Naive B cell (primary cell): ENCODE measurements at regions not wholly inside any gene's neighbourhood (a gene's known extent, or its start where the extent isn't known, plus 50 kb on each side); places are given as distances from the start of the nearest gene placed in this dataset.

Experiments
- ATAC-seq, 2 donors: fragments of 150-1000 bp; cut with Tn5 transposase; 2 replicates each; pipeline ENCODE4 v1.10.0; 2021; ENCODE audit warnings: low read depth in 2 of 2, mild to moderate bottlenecking in 2 of 2, moderate library complexity in 2 of 2
- DNase-seq: peaks from one replicate; pipeline ENCODE4 v3.0.0; 2022
- H3K27ac Mint-ChIP-seq, 6 donors: one replicate each; pipeline ENCODE4 v1.8.0; 2020 to 2022; ENCODE audit warnings: mild to moderate bottlenecking in 6 of 6, mixed read lengths in 6 of 6, moderate library complexity in 5 of 6, inconsistent platforms in 2 of 6
- H3K27me3 Mint-ChIP-seq, 3 donors: one replicate each; pipeline ENCODE4 v1.8.0; 2021 to 2022; ENCODE audit warnings: mixed read lengths in 3 of 3, mild to moderate bottlenecking in 1 of 3
- H3K36me3 Mint-ChIP-seq, 2 donors: one replicate each; pipeline ENCODE4 v1.8.0; 2020 to 2022; ENCODE audit warnings: mixed read lengths in 2 of 2, inconsistent platforms in 1 of 2, mild to moderate bottlenecking in 1 of 2
- H3K4me1 Mint-ChIP-seq, 3 donors: one replicate each; pipeline ENCODE4 v1.8.0; 2020 to 2022; ENCODE audit warnings: mixed read lengths in 3 of 3, inconsistent platforms in 1 of 3, mild to moderate bottlenecking in 1 of 3, moderate library complexity in 1 of 3
- H3K4me3 Mint-ChIP-seq, 8 donors: one replicate each; pipeline ENCODE4 v1.8.0; 2020 to 2022; ENCODE audit warnings: mild to moderate bottlenecking in 8 of 8, mixed read lengths in 8 of 8, moderate library complexity in 8 of 8, inconsistent platforms in 2 of 8
- H3K9me3 Mint-ChIP-seq, 7 donors: one replicate each; pipeline ENCODE4 v1.8.0; 2020 to 2022; ENCODE audit warnings: mixed read lengths in 7 of 7, mild to moderate bottlenecking in 5 of 7, inconsistent platforms in 2 of 7, moderate library complexity in 1 of 7

- Mint-ChIP-seq H3K4me3 (peak overlapping the region in 1 of 8 donors; percentile 22), H3K9me3 (peaks cover 0 to 5% (median 1%) of the 10 kb centered on the region in 7 donors), H3K36me3 (peaks cover 0 to 10% of the 10 kb centered on the region in 2 donors), H3K27ac (peak overlapping the region in 1 of 6 donors; percentile 47), H3K4me1 (peaks cover 29 to 44% (median 40%) of the 10 kb centered on the region in 3 donors), H3K27me3 (no peaks in the 10 kb centered on the region)
- DNase-seq (no peak), ATAC-seq (no peak)
These were observed 156.7 kb downstream of the LPIN1 start for GRCh38 chr2:11903085-11903606.

GRCh38 chr2:11904029-11904428 is 157.6 kb downstream of the LPIN1 start:
- Mint-ChIP-seq H3K27me3 (no peaks in the 10 kb centered on the region), H3K4me3 (peak overlapping the region in 7 of 8 donors; percentile 1 to 77 (median 50)), H3K4me1 (peaks cover 29 to 44% (median 40%) of the 10 kb centered on the region in 3 donors), H3K9me3 (peaks cover 0 to 5% (median 0%) of the 10 kb centered on the region in 7 donors), H3K36me3 (peaks cover 0 to 10% of the 10 kb centered on the region in 2 donors), H3K27ac (peak overlapping the region; percentile 0 to 88 (median 25))
- peak; percentile 63 for DNase-seq
- ATAC-seq = peak; percentile 95 to 96

- ATAC-seq (no peak), DNase-seq (no peak)
- Mint-ChIP-seq H3K27ac (no peak overlapping the region), H3K4me1 (peaks cover 29 to 47% (median 44%) of the 10 kb centered on the region in 3 donors), H3K4me3 (no peak overlapping the region), H3K27me3 (no peaks in the 10 kb centered on the region), H3K36me3 (peaks cover 0 to 10% of the 10 kb centered on the region in 2 donors), H3K9me3 (peaks cover 0 to 5% (median 1%) of the 10 kb centered on the region in 7 donors)
These were observed 158.5 kb downstream of the LPIN1 start for GRCh38 chr2:11904941-11905340.

- peaks cover 0 to 5% (median 2%) of the 10 kb centered on the region in 7 donors for H3K9me3 Mint-ChIP-seq
- ATAC-seq (no peak), DNase-seq (no peak)
- peak overlapping the region in 4 of 8 donors; percentile 28 to 73 (median 58) for H3K4me3 Mint-ChIP-seq
- H3K27ac Mint-ChIP-seq = peak overlapping the region in 4 of 6 donors; percentile 68 to 87 (median 76)
- H3K27me3 Mint-ChIP-seq = no peaks in the 10 kb centered on the region
- H3K36me3 Mint-ChIP-seq = peaks cover 0 to 12% of the 10 kb centered on the region in 2 donors
- H3K4me1 Mint-ChIP-seq = peaks cover 25 to 46% (median 41%) of the 10 kb centered on the region in 3 donors
These were observed 160.8 kb downstream of the LPIN1 start for GRCh38 chr2:11907190-11907589.

GRCh38 chr2:11910971-11911370 is 164.5 kb downstream of the LPIN1 start:
- Mint-ChIP-seq H3K4me3 (no peak overlapping the region), H3K27ac (no peak overlapping the region)

GRCh38 chr2:11912980-11913379 is 166.5 kb downstream of the LPIN1 start:
- ATAC-seq = no peak
- Mint-ChIP-seq H3K4me1 (peaks cover 11 to 25% (median 16%) of the 10 kb centered on the region in 3 donors), H3K27ac (peak overlapping the region in 1 of 6 donors; percentile 11), H3K36me3 (peaks cover 0 to 20% of the 10 kb centered on the region in 2 donors), H3K27me3 (no peaks in the 10 kb centered on the region), H3K4me3 (no peak overlapping the region), H3K9me3 (peaks cover 10 to 19% (median 15%) of the 10 kb centered on the region in 7 donors)
- DNase-seq = no peak

More at GRCh38 chr2:11910971-11911370, 164.5 kb downstream of the LPIN1 start:
- Mint-ChIP-seq H3K27me3 (no peaks in the 10 kb centered on the region), H3K9me3 (peaks cover 10 to 19% (median 15%) of the 10 kb centered on the region in 7 donors), H3K4me1 (peaks cover 17 to 41% (median 30%) of the 10 kb centered on the region in 3 donors), H3K36me3 (peaks cover 0 to 20% of the 10 kb centered on the region in 2 donors)
- DNase-seq (no peak), ATAC-seq (no peak)

- H3K4me3 Mint-ChIP-seq = no peak overlapping the region
- peaks cover 10 to 19% (median 15%) of the 10 kb centered on the region in 7 donors for H3K9me3 Mint-ChIP-seq
- H3K27ac Mint-ChIP-seq = no peak overlapping the region
- peaks cover 0 to 20% of the 10 kb centered on the region in 2 donors for H3K36me3 Mint-ChIP-seq
- DNase-seq = no peak
- H3K4me1 Mint-ChIP-seq = peaks cover 11 to 24% (median 16%) of the 10 kb centered on the region in 3 donors
- no peaks in the 10 kb centered on the region for H3K27me3 Mint-ChIP-seq
- ATAC-seq = no peak
These were observed 168.0 kb downstream of the LPIN1 start for GRCh38 chr2:11914455-11914854.

GRCh38 chr2:11915650-11916049 is 169.2 kb downstream of the LPIN1 start:
- no peak for ATAC-seq
- Mint-ChIP-seq H3K27me3 (no peaks in the 10 kb centered on the region), H3K4me3 (no peak overlapping the region), H3K9me3 (peaks cover 10 to 19% (median 15%) of the 10 kb centered on the region in 7 donors), H3K36me3 (peaks cover 0 to 20% of the 10 kb centered on the region in 2 donors), H3K27ac (peak overlapping the region in 1 of 6 donors; percentile 4), H3K4me1 (peaks cover 11 to 20% (median 14%) of the 10 kb centered on the region in 3 donors)
- no peak for DNase-seq

- Mint-ChIP-seq H3K36me3 (no peaks in the 10 kb centered on the region), H3K4me3 (no peak overlapping the region), H3K27me3 (no peaks in the 10 kb centered on the region), H3K9me3 (peaks cover 0 to 4% (median 0%) of the 10 kb centered on the region in 7 donors), H3K4me1 (peaks cover 4 to 6% (median 4%) of the 10 kb centered on the region in 3 donors), H3K27ac (no peak overlapping the region)
- ATAC-seq (no peak), DNase-seq (no peak)
These were observed 173.5 kb downstream of the LPIN1 start for GRCh38 chr2:11919953-11920352.

- Mint-ChIP-seq H3K36me3 (no peaks in the 10 kb centered on the region), H3K27me3 (no peaks in the 10 kb centered on the region), H3K27ac (peak overlapping the region in 1 of 6 donors; percentile 1), H3K4me3 (peak overlapping the region in 1 of 8 donors; percentile 48), H3K4me1 (peaks cover 2 to 6% (median 4%) of the 10 kb centered on the region in 3 donors), H3K9me3 (peaks cover 0 to 2% (median 0%) of the 10 kb centered on the region in 7 donors)
- DNase-seq (no peak), ATAC-seq (no peak)
These were observed 174.7 kb downstream of the LPIN1 start for GRCh38 chr2:11920993-11921583.

- peak overlapping the region in 1 of 6 donors; percentile 53 for H3K27ac Mint-ChIP-seq
- peaks cover 2 to 6% (median 4%) of the 10 kb centered on the region in 3 donors for H3K4me1 Mint-ChIP-seq
- no peaks in the 10 kb centered on the region for H3K36me3 Mint-ChIP-seq
- H3K9me3 Mint-ChIP-seq = peaks cover 0 to 2% (median 0%) of the 10 kb centered on the region in 7 donors
- H3K4me3 Mint-ChIP-seq = no peak overlapping the region
- no peaks in the 10 kb centered on the region for H3K27me3 Mint-ChIP-seq
- DNase-seq = no peak
- ATAC-seq = no peak
These were observed 175.9 kb downstream of the LPIN1 start for GRCh38 chr2:11922294-11922693.

GRCh38 chr2:11923935-11924334 is 177.5 kb downstream of the LPIN1 start:
- no peak overlapping the region for H3K27ac Mint-ChIP-seq
- ATAC-seq (no peak), DNase-seq (no peak)
- H3K4me1 Mint-ChIP-seq = peaks cover 2 to 6% (median 4%) of the 10 kb centered on the region in 3 donors
- no peaks in the 10 kb centered on the region for H3K27me3 Mint-ChIP-seq
- H3K36me3 Mint-ChIP-seq = no peaks in the 10 kb centered on the region
- H3K9me3 Mint-ChIP-seq = peaks cover 0 to 2% (median 0%) of the 10 kb centered on the region in 7 donors
- no peak overlapping the region for H3K4me3 Mint-ChIP-seq

GRCh38 chr2:11925295-11926066 is 179.0 kb downstream of the LPIN1 start:
- DNase-seq (no peak), ATAC-seq (no peak)
- Mint-ChIP-seq H3K4me1 (peaks cover 7 to 13% (median 11%) of the 10 kb centered on the region in 3 donors), H3K36me3 (no peaks in the 10 kb centered on the region), H3K27ac (no peak overlapping the region), H3K27me3 (no peaks in the 10 kb centered on the region), H3K9me3 (peaks cover 0 to 2% (median 0%) of the 10 kb centered on the region in 7 donors), H3K4me3 (peak overlapping the region in 1 of 8 donors; percentile 9)
